Fibroblast of lung (primary cell): ENCODE measurements at regions not wholly inside any gene's neighbourhood (a gene's known extent, or its start where the extent isn't known, plus 50 kb on each side); places are given as distances from the start of the nearest gene placed in this dataset.

Experiments
- DNase-seq, 2 donors: peaks; one replicate each; pipeline versions ENCODE4 v3.0.0 to v3.0.0-alpha.2; 2010; ENCODE audit warnings: low read depth in 2 of 2
- H2AFZ ChIP-seq: 2 replicates; pipeline ENCODE4 v1.5.1; 2012; ENCODE audit warnings: low read length, control low read depth, inconsistent platforms
- H3K27ac ChIP-seq: 2 replicates; pipeline ENCODE4 v1.5.1; 2011; ENCODE audit warnings: low read length, control low read depth; ENCODE audit not compliant: insufficient read depth
- H3K27me3 ChIP-seq: 2 replicates; pipeline ENCODE4 v1.5.1; 2011; ENCODE audit warnings: mild to moderate bottlenecking, low read length; ENCODE audit not compliant: control insufficient read depth, insufficient read depth
- H3K36me3 ChIP-seq: 2 replicates; pipeline ENCODE4 v1.5.1; 2011; ENCODE audit warnings: low read length; ENCODE audit not compliant: control insufficient read depth, insufficient read depth
- H3K4me1 ChIP-seq: 2 replicates; pipeline ENCODE4 v1.5.1; 2011; ENCODE audit warnings: low read length; ENCODE audit not compliant: control insufficient read depth, insufficient read depth; ENCODE audit errors: extremely low read depth
- H3K4me2 ChIP-seq: 2 replicates; pipeline ENCODE4 v1.5.1; 2011; ENCODE audit warnings: low read length, control low read depth; ENCODE audit not compliant: insufficient read depth; ENCODE audit errors: extremely low read depth
- H3K4me3 ChIP-seq, 4 experiments: fragments of 200-600 bp in 1 of 4; sonication (generic) in 1 of 4; replicated peaks in 1 of 4; 2 replicates each; pipeline ENCODE4 v1.5.1; 2011 to 2016; ENCODE audit warnings: low read length in 4 of 4, low read depth in 3 of 4, mild to moderate bottlenecking in 3 of 4, control low read depth in 2 of 4, inconsistent platforms in 1 of 4, mixed read lengths in 1 of 4; ENCODE audit not compliant: insufficient read depth in 1 of 4; ENCODE audit errors: control extremely low read depth in 1 of 4
- H3K79me2 ChIP-seq: 2 replicates; pipeline ENCODE4 v1.5.1; 2012; ENCODE audit warnings: mild to moderate bottlenecking, low read length, inconsistent platforms; ENCODE audit not compliant: control insufficient read depth, insufficient read depth
- H3K9ac ChIP-seq: 2 replicates; pipeline ENCODE4 v1.5.1; 2011; ENCODE audit warnings: mild to moderate bottlenecking, low read length, control low read depth; ENCODE audit not compliant: insufficient read depth
- H3K9me3 ChIP-seq: 2 replicates; pipeline ENCODE4 v1.5.1; 2012; ENCODE audit warnings: low read depth, low read length; ENCODE audit not compliant: control insufficient read depth, insufficient read depth
- H4K20me1 ChIP-seq: 2 replicates; pipeline ENCODE4 v1.5.1; 2011; ENCODE audit warnings: low read length; ENCODE audit not compliant: control insufficient read depth, insufficient read depth; ENCODE audit errors: extremely low read depth
- EZH2 ChIP-seq: IDR thresholded peaks from 2 replicates; pipeline ENCODE4 v1.5.1; 2012; ENCODE audit warnings: low read length, control low read depth, mild to moderate bottlenecking; ENCODE audit errors: missing control alignments
- TF ChIP-seq, protein P1 (sequence below), 2 donors: IDR thresholded peaks in 1 of 2; conservative IDR thresholded peaks in 1 of 2; 1 replicate in 1 of 2; 2 replicates in 1 of 2; pipeline ENCODE4 v1.5.1; 2011 to 2012; ENCODE audit warnings: low read length in 2 of 2, control low read depth in 1 of 2, inconsistent platforms in 1 of 2, low read depth in 1 of 2, mild to moderate bottlenecking in 1 of 2

GRCh38 chr2:44051593-44052347, 56.0 kb upstream of the LRPPRC start:
- Histone ChIP-seq H3K4me1 (no peaks in the 10 kb centered on the region), H2AFZ (no peak overlapping the region), H3K36me3 (no peaks in the 10 kb centered on the region)

GRCh38 chr2:44052584-44052983, 56.8 kb upstream of the LRPPRC start:
- TF ChIP-seq, protein P1, sequence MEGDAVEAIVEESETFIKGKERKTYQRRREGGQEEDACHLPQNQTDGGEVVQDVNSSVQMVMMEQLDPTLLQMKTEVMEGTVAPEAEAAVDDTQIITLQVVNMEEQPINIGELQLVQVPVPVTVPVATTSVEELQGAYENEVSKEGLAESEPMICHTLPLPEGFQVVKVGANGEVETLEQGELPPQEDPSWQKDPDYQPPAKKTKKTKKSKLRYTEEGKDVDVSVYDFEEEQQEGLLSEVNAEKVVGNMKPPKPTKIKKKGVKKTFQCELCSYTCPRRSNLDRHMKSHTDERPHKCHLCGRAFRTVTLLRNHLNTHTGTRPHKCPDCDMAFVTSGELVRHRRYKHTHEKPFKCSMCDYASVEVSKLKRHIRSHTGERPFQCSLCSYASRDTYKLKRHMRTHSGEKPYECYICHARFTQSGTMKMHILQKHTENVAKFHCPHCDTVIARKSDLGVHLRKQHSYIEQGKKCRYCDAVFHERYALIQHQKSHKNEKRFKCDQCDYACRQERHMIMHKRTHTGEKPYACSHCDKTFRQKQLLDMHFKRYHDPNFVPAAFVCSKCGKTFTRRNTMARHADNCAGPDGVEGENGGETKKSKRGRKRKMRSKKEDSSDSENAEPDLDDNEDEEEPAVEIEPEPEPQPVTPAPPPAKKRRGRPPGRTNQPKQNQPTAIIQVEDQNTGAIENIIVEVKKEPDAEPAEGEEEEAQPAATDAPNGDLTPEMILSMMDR (conservative IDR thresholded peaks at IDR 0.05 in 1 of 2, IDR thresholded peaks at IDR 0.05 in 1 of 2; ENCODE audit: low read depth in 1 of 2, low read length in 2 of 2), result no peak
- no peak for TF ChIP-seq EZH2
- H3K79me2 ChIP-seq, result no peaks in the 10 kb centered on the region

More at GRCh38 chr2:44051593-44052347, 56.0 kb upstream of the LRPPRC start:
- H4K20me1 ChIP-seq, result no peaks in the 10 kb centered on the region
- TF ChIP-seq, protein P1 (conservative IDR thresholded peaks at IDR 0.05 in 1 of 2, IDR thresholded peaks at IDR 0.05 in 1 of 2; ENCODE audit: low read depth in 1 of 2, low read length in 2 of 2), result no peak
- no peak for TF ChIP-seq EZH2
- H3K27me3 ChIP-seq, result peaks cover 12% of the 10 kb centered on the region
- H3K9me3 ChIP-seq, result no peaks in the 10 kb centered on the region
- DNase-seq, result no peak
- no peak overlapping the region for H3K9ac ChIP-seq
- no peak overlapping the region for H3K27ac ChIP-seq
- no peak overlapping the region for H3K4me3 ChIP-seq
- no peak overlapping the region for H3K4me2 ChIP-seq
- H3K79me2 ChIP-seq, result no peaks in the 10 kb centered on the region

DNA sequence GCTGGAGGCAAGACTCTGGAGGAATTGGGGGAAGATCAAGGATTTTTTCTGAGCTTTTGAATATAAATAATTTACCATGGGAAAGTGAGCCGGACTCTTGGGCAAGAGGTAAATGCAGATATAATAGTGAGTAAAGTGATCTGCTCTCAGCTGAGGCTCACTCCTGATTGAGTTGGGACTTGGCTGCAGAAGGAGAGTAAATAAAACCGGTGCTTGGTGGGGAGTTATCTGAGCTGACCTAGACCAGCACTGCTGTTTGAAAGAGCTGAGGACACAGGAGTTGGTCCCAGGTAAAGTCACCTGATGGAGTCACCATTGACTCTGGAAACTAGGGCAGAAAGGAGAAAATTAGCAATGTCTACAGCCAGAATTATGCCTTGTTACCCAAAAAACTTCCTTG, 57.3 kb upstream of the LRPPRC start:
- Histone ChIP-seq H3K36me3 (no peaks in the 10 kb centered on the region), H3K79me2 (no peaks in the 10 kb centered on the region), H3K4me3 (no peak overlapping the region), H3K27ac (no peak overlapping the region), H2AFZ (no peak overlapping the region), H3K4me1 (no peaks in the 10 kb centered on the region), H3K9ac (no peak overlapping the region), H3K9me3 (no peaks in the 10 kb centered on the region), H3K4me2 (no peak overlapping the region), H3K27me3 (peaks cover 10% of the 10 kb centered on the region), H4K20me1 (no peaks in the 10 kb centered on the region)
- no peak for DNase-seq
- TF ChIP-seq, protein P1 (conservative IDR thresholded peaks at IDR 0.05 in 1 of 2, IDR thresholded peaks at IDR 0.05 in 1 of 2; ENCODE audit: low read depth in 1 of 2, low read length in 2 of 2), result no peak

More at GRCh38 chr2:44052584-44052983, 56.8 kb upstream of the LRPPRC start:
- no peak overlapping the region for H3K4me3 ChIP-seq
- H3K27me3 ChIP-seq, result peaks cover 10% of the 10 kb centered on the region
- no peak overlapping the region for H3K9ac ChIP-seq
- no peaks in the 10 kb centered on the region for H3K9me3 ChIP-seq
- no peak overlapping the region for H3K27ac ChIP-seq
- H3K4me1 ChIP-seq, result no peaks in the 10 kb centered on the region
- H4K20me1 ChIP-seq, result no peaks in the 10 kb centered on the region
- H3K4me2 ChIP-seq, result no peak overlapping the region
- H3K36me3 ChIP-seq, result no peaks in the 10 kb centered on the region
- no peak for DNase-seq
- H2AFZ ChIP-seq, result no peak overlapping the region
